Ishikawa (cell line): ENCODE measurements at regions not wholly inside any gene's neighbourhood (a gene's known extent, or its start where the extent isn't known, plus 50 kb on each side); places are given as distances from the start of the nearest gene placed in this dataset.

Source experiments
- EGR1 ChIP-seq: IDR thresholded peaks from 2 replicates; pipeline ENCODE4 v1.6.1; 2012
- EP300 ChIP-seq: IDR thresholded peaks from 2 replicates; pipeline ENCODE4 v1.6.1; 2012; ENCODE audit warnings: borderline replicate concordance
- MAX ChIP-seq: IDR thresholded peaks from 2 replicates; pipeline ENCODE4 v1.6.1; 2012
- TCF12 ChIP-seq: IDR thresholded peaks from 2 replicates; pipeline ENCODE4 v1.6.1; 2012; ENCODE audit warnings: low read depth
- YY1 ChIP-seq: IDR thresholded peaks from 2 replicates; pipeline ENCODE4 v1.6.1; 2012; ENCODE audit warnings: low read depth
- ZBTB7A ChIP-seq: IDR thresholded peaks from 2 replicates; pipeline ENCODE4 v1.6.1; 2012; ENCODE audit warnings: low read depth

DNA sequence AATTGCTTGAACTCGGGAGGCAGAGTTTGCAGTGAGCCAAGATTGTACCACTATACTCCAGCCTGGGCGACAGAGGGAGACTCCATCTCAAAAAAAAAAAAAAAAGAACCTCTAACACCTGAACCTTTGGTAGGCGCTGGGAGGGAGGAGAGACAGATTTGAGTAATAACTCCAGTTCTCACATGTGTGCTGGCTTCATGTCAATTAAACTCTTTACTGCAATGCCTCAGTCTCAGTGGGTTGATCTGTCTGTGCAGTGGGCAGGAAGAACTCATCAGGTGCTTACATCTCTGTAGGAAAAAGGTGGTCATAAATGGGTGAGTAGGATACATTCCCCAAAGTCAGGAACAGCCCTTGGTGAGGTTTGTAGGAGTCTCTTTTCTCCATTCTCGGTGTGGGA is 85.1 kb upstream of the ABCC4 start:
- TF ChIP-seq MAX (no peak), YY1 (no peak), EGR1 (no peak), TCF12 (no peak), EP300 (no peak), ZBTB7A (no peak)
